ENCODE measurements at regions not wholly inside any gene's neighbourhood (a gene's known extent, or its start where the extent isn't known, plus 50 kb on each side); places are given as distances from the start of the nearest gene placed in this dataset.
A peak's percentile ranks its signal among the peaks of the same experiment; 100 is the strongest.

DNA sequence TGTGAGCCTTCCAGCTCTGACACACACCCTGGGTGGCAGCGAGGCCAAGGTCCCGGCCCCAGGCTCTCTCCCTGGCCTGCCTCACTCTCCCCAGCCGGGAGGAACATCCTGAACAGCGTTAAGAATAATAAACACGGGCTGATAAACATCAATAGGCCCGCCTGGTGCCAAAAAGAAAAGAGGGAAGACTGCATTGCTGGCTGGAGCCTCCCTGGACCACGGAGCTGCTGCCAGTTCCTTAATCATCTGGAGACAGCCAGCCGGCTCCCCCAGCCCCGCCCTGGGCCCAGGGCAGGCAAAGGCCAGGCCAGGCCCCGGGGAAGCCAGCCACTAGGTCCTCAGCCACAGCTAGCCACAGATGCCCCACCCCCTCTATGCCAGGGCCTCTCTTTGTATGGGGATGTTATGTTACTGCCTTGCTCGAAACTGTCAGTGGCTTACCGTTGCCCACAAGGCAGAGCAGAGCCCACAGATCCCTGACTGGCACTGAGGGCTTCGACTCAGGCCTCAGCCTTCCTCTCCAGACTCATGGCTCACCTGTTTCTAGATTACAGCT, 293.7 kb downstream of the DYSF start:
- Histone ChIP-seq H3K36me3 (ENCODE audit: insufficient read depth in 1 of 2, low read depth in 1 of 2) (no peaks in the 10 kb centered on the region), H3K27me3 (ENCODE audit: insufficient read depth in 3 of 3, low read length in 2 of 3) (no peaks in the 10 kb centered on the region), H3K4me3 (no peak overlapping the region), H3K9me3 (no peaks in the 10 kb centered on the region), H3K4me1 (peaks cover 74% of the 10 kb centered on the region), H3K27ac (no peak overlapping the region)
- DNase-seq: peak; percentile 62 to 65
- ATAC-seq: peak in 1 of 4 donors; percentile 12
- intact Hi-C loops (cut with DNase I): loop anchor here in 1 of 2 donors (5.0 kb wide), 1 partner anchor 45 kb away; no protein-coding TSS in a partner anchor
- TF ChIP-seq, protein P1, sequence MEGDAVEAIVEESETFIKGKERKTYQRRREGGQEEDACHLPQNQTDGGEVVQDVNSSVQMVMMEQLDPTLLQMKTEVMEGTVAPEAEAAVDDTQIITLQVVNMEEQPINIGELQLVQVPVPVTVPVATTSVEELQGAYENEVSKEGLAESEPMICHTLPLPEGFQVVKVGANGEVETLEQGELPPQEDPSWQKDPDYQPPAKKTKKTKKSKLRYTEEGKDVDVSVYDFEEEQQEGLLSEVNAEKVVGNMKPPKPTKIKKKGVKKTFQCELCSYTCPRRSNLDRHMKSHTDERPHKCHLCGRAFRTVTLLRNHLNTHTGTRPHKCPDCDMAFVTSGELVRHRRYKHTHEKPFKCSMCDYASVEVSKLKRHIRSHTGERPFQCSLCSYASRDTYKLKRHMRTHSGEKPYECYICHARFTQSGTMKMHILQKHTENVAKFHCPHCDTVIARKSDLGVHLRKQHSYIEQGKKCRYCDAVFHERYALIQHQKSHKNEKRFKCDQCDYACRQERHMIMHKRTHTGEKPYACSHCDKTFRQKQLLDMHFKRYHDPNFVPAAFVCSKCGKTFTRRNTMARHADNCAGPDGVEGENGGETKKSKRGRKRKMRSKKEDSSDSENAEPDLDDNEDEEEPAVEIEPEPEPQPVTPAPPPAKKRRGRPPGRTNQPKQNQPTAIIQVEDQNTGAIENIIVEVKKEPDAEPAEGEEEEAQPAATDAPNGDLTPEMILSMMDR (IDR thresholded peaks at IDR 0.05): no peak
- WGBS, 3 donors: 37 to 52% (median 45%) methylated on average over 13 of the region's 13 CpGs

DNA sequence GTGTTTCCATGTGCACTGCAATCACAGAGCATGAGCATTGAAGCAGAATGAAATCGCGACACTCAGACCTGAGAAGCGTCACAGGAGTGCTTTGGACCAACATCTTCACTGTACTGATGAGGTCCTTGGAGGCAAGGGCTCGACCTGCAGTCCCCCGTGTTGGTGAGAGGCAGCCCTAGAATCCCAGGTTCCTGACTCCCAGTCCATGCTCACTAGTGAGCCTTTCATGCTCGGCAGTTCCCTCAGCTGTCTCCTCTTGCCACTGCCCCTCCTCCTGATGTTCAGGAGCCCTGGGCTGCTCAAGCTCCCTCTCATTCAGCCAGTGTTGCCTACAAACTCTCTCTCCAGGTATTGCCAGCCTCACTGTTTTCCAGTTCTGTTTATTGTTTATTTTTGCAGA, 291.4 kb downstream of the DYSF start:
- Histone ChIP-seq H3K4me1 (peaks cover 66% of the 10 kb centered on the region), H3K27ac (peak overlapping the region; percentile 78), H3K36me3 (ENCODE audit: insufficient read depth in 1 of 2, low read depth in 1 of 2) (no peaks in the 10 kb centered on the region), H3K9me3 (no peaks in the 10 kb centered on the region), H3K4me3 (no peak overlapping the region), H3K27me3 (ENCODE audit: insufficient read depth in 3 of 3, low read length in 2 of 3) (no peaks in the 10 kb centered on the region)
- intact Hi-C loops (cut with DNase I): loop anchor here in 1 of 2 donors (5.0 kb wide), 1 partner anchor 42 kb away; no protein-coding TSS in a partner anchor
- ATAC-seq (no peak), DNase-seq (no peak)
- TF ChIP-seq, protein P1 (IDR thresholded peaks at IDR 0.05): no peak
- 69 to 74% (median 70%) methylated on average over 6 of the region's 6 CpGs for WGBS, 3 donors

GRCh38 chr2:71743995-71744675, 290.8 kb downstream of the DYSF start:
- Histone ChIP-seq H3K27ac (peak overlapping the region; percentile 78), H3K27me3 (ENCODE audit: insufficient read depth in 3 of 3, low read length in 2 of 3) (no peaks in the 10 kb centered on the region), H3K4me1 (peaks cover 60% of the 10 kb centered on the region), H3K4me3 (no peak overlapping the region), H3K9me3 (no peaks in the 10 kb centered on the region), H3K36me3 (ENCODE audit: insufficient read depth in 1 of 2, low read depth in 1 of 2) (no peaks in the 10 kb centered on the region)
- WGBS, 3 donors: 48 to 57% (median 50%) methylated on average over 6 of the region's 6 CpGs
- TF ChIP-seq, protein P1 (IDR thresholded peaks at IDR 0.05): no peak
- DNase-seq (peak; percentile 41 to 82), ATAC-seq (peak; percentile 83 to 89 (median 88))
- intact Hi-C loops (cut with DNase I): no loop called here

GRCh38 chr2:71742953-71743601, 289.7 kb downstream of the DYSF start:
- TF ChIP-seq, protein P1 (IDR thresholded peaks at IDR 0.05): no peak
- H3K27ac ChIP-seq: peak overlapping the region; percentile 64

More at GRCh38 chr2:71742953-71743601, 289.7 kb downstream of the DYSF start:
- intact Hi-C loops (cut with DNase I): no loop called here
- H3K36me3 ChIP-seq (ENCODE audit: insufficient read depth in 1 of 2, low read depth in 1 of 2): no peaks in the 10 kb centered on the region
- peaks cover 49% of the 10 kb centered on the region for H3K4me1 ChIP-seq
- 49 to 53% (median 52%) methylated on average over 16 of the region's 16 CpGs for WGBS, 3 donors
- ATAC-seq: peak; percentile 81 to 89 (median 84)
- no peaks in the 10 kb centered on the region for H3K27me3 ChIP-seq (ENCODE audit: insufficient read depth in 3 of 3, low read length in 2 of 3)
- peak; percentile 80 to 84 for DNase-seq
- H3K9me3 ChIP-seq: no peaks in the 10 kb centered on the region
- no peak overlapping the region for H3K4me3 ChIP-seq

Data from psoas muscle (tissue), 7 donors.